ENCODE measurements at regions not wholly inside any gene's neighbourhood (a gene's known extent, or its start where the extent isn't known, plus 50 kb on each side); places are given as distances from the start of the nearest gene placed in this dataset.

DNA sequence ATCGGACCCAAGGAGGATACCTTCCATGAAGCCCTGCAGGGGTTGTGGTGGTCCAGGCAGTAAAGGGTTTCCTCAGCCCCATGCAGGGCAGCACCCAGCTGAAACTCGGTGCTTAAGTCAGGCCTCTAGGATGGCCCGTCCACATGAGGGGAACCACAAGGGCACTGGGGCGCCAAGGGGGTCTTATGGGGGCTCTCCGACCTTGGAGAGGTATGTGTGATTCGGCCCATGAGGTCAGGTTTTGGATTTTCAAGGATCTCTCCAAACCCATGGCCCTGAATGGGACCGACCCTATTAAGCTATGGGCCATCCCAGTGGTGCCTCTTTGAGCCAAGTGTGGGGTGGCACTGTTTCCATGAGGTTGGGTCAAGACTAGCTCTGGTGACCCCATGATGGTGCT is 233.3 kb downstream of the SNRPN start:
- peaks cover 0 to 12% of the 10 kb centered on the region in 2 donors for H3K9me3 ChIP-seq (ENCODE audit: control insufficient read depth in 2 of 2, low read length in 2 of 2)
- H3K27ac ChIP-seq (ENCODE audit: low read depth in 2 of 2, low read length in 2 of 2) = no peak overlapping the region
- H3K4me3 ChIP-seq (ENCODE audit: low read length in 2 of 2) = no peak overlapping the region
- no peaks in the 10 kb centered on the region for H3K4me1 ChIP-seq (ENCODE audit: control insufficient read depth in 2 of 2, insufficient read depth in 2 of 2, low read length in 2 of 2)
- no peak overlapping the region for H3K9ac ChIP-seq (ENCODE audit: low read depth in 1 of 2, low read length in 2 of 2)
- no peaks in the 10 kb centered on the region for H3K36me3 ChIP-seq (ENCODE audit: control insufficient read depth in 2 of 2, insufficient read depth in 2 of 2, low read length in 2 of 2)
- no peaks in the 10 kb centered on the region for H3K27me3 ChIP-seq (ENCODE audit: control insufficient read depth in 2 of 2, insufficient read depth in 2 of 2, low read length in 2 of 2)

- Histone ChIP-seq H3K27ac (ENCODE audit: low read depth in 2 of 2, low read length in 2 of 2) (no peak overlapping the region), H3K27me3 (ENCODE audit: control insufficient read depth in 2 of 2, insufficient read depth in 2 of 2, low read length in 2 of 2) (no peaks in the 10 kb centered on the region), H3K36me3 (ENCODE audit: control insufficient read depth in 2 of 2, insufficient read depth in 2 of 2, low read length in 2 of 2) (no peaks in the 10 kb centered on the region), H3K9me3 (ENCODE audit: control insufficient read depth in 2 of 2, low read length in 2 of 2) (peaks cover 0 to 12% of the 10 kb centered on the region in 2 donors), H3K4me1 (ENCODE audit: control insufficient read depth in 2 of 2, insufficient read depth in 2 of 2, low read length in 2 of 2) (no peaks in the 10 kb centered on the region), H3K4me3 (ENCODE audit: low read length in 2 of 2) (no peak overlapping the region), H3K9ac (ENCODE audit: low read depth in 1 of 2, low read length in 2 of 2) (no peak overlapping the region)
Measured at GRCh38 chr15:25188551-25189101, 233.8 kb downstream of the SNRPN start.

- no peak overlapping the region for H3K27ac ChIP-seq (ENCODE audit: low read depth in 2 of 2, low read length in 2 of 2)
- no peak overlapping the region for H3K9ac ChIP-seq (ENCODE audit: low read depth in 1 of 2, low read length in 2 of 2)
- H3K9me3 ChIP-seq (ENCODE audit: control insufficient read depth in 2 of 2, low read length in 2 of 2) = peaks cover 0 to 12% of the 10 kb centered on the region in 2 donors
- H3K27me3 ChIP-seq (ENCODE audit: control insufficient read depth in 2 of 2, insufficient read depth in 2 of 2, low read length in 2 of 2) = no peaks in the 10 kb centered on the region
- H3K4me1 ChIP-seq (ENCODE audit: control insufficient read depth in 2 of 2, insufficient read depth in 2 of 2, low read length in 2 of 2) = no peaks in the 10 kb centered on the region
- no peak overlapping the region for H3K4me3 ChIP-seq (ENCODE audit: low read length in 2 of 2)
- H3K36me3 ChIP-seq (ENCODE audit: control insufficient read depth in 2 of 2, insufficient read depth in 2 of 2, low read length in 2 of 2) = no peaks in the 10 kb centered on the region
Measured at GRCh38 chr15:25189551-25189950, 234.8 kb downstream of the SNRPN start.

- H3K27me3 ChIP-seq (ENCODE audit: control insufficient read depth in 2 of 2, insufficient read depth in 2 of 2, low read length in 2 of 2) = no peaks in the 10 kb centered on the region
- H3K9me3 ChIP-seq (ENCODE audit: control insufficient read depth in 2 of 2, low read length in 2 of 2) = peaks cover 0 to 10% of the 10 kb centered on the region in 2 donors
- H3K27ac ChIP-seq (ENCODE audit: low read depth in 2 of 2, low read length in 2 of 2) = no peak overlapping the region
- no peak overlapping the region for H3K9ac ChIP-seq (ENCODE audit: low read depth in 1 of 2, low read length in 2 of 2)
- H3K4me1 ChIP-seq (ENCODE audit: control insufficient read depth in 2 of 2, insufficient read depth in 2 of 2, low read length in 2 of 2) = no peaks in the 10 kb centered on the region
- H3K36me3 ChIP-seq (ENCODE audit: control insufficient read depth in 2 of 2, insufficient read depth in 2 of 2, low read length in 2 of 2) = no peaks in the 10 kb centered on the region
- H3K4me3 ChIP-seq (ENCODE audit: low read length in 2 of 2) = no peak overlapping the region
Measured at GRCh38 chr15:25192651-25193050, 237.9 kb downstream of the SNRPN start.

DNA sequence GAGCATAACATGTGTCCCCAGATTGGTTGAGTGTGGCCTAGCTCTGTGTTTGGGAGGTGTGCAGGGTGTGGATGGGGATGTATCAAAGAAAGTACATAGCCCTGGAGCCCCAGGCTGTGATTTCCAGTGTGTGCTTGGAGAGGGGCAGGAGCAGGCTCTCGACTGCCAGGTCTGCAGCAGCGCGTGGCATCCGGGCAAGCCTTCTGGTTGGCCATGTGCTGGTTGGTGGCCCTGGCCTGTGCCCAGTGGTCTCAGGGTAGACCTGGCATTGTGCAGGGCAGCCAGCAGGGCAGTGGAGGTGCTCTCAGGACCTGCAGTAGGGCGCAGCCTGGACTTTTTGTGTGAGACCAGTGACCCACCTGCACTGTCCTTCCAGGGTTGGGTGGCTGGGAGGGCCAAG is 231.5 kb downstream of the UBE3A start:
- Histone ChIP-seq H3K27me3 (ENCODE audit: control insufficient read depth in 2 of 2, insufficient read depth in 2 of 2, low read length in 2 of 2) (no peaks in the 10 kb centered on the region), H3K9me3 (ENCODE audit: control insufficient read depth in 2 of 2, low read length in 2 of 2) (peaks cover 8 to 11% of the 10 kb centered on the region in 2 donors), H3K27ac (ENCODE audit: low read depth in 2 of 2, low read length in 2 of 2) (no peak overlapping the region), H3K4me3 (ENCODE audit: low read length in 2 of 2) (no peak overlapping the region), H3K4me1 (ENCODE audit: control insufficient read depth in 2 of 2, insufficient read depth in 2 of 2, low read length in 2 of 2) (no peaks in the 10 kb centered on the region), H3K9ac (ENCODE audit: low read depth in 1 of 2, low read length in 2 of 2) (no peak overlapping the region), H3K36me3 (ENCODE audit: control insufficient read depth in 2 of 2, insufficient read depth in 2 of 2, low read length in 2 of 2) (no peaks in the 10 kb centered on the region)

DNA sequence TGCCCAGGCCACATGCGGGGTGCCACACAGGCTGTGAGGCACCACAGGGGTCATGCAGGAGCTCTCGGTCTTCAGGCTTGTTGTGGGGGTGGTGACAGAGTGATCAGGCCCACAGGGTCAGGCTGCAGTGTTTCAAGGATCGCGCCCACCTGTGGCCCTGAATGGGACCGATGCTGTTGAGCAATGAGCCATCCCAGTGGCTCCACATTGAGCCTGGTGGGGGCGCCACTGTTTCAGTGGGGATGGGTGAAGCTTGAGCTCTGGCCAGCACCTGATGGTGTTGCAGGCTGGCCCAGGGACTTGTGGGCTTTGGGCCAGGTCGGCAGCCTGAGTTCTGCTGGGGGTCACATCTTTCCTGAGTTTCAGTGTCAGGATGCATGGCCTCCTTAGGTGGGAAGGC is 230.1 kb downstream of the UBE3A start:
- Histone ChIP-seq H3K4me3 (ENCODE audit: low read length in 2 of 2) (no peak overlapping the region), H3K9me3 (ENCODE audit: control insufficient read depth in 2 of 2, low read length in 2 of 2) (peaks cover 8 to 12% of the 10 kb centered on the region in 2 donors), H3K9ac (ENCODE audit: low read depth in 1 of 2, low read length in 2 of 2) (no peak overlapping the region), H3K36me3 (ENCODE audit: control insufficient read depth in 2 of 2, insufficient read depth in 2 of 2, low read length in 2 of 2) (no peaks in the 10 kb centered on the region), H3K27ac (ENCODE audit: low read depth in 2 of 2, low read length in 2 of 2) (no peak overlapping the region), H3K4me1 (ENCODE audit: control insufficient read depth in 2 of 2, insufficient read depth in 2 of 2, low read length in 2 of 2) (no peaks in the 10 kb centered on the region), H3K27me3 (ENCODE audit: control insufficient read depth in 2 of 2, insufficient read depth in 2 of 2, low read length in 2 of 2) (no peaks in the 10 kb centered on the region)

DNA sequence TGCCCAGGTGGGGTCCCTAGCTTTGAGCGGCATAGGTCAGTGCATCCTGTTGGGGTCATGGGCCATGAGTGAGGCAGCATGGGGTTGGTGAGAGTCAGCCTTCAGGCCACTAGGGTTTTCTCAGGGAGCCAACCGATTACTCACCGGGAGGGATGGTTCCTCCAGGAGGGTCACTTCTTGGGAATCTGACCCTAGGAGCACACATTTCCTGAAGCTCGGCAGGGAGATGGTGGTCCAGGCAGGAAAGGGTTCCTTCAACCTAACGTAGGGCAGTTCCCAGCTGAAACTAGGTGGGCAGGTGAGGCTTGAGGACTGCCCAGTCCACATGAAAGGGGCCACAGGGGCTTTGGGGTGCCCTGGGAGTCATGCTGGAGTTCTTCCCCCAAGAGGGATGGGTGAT is 218.0 kb downstream of the UBE3A start:
- Histone ChIP-seq H3K9me3 (ENCODE audit: control insufficient read depth in 2 of 2, low read length in 2 of 2) (peaks cover 0 to 9% of the 10 kb centered on the region in 2 donors), H3K9ac (ENCODE audit: low read depth in 1 of 2, low read length in 2 of 2) (no peak overlapping the region)

DNA sequence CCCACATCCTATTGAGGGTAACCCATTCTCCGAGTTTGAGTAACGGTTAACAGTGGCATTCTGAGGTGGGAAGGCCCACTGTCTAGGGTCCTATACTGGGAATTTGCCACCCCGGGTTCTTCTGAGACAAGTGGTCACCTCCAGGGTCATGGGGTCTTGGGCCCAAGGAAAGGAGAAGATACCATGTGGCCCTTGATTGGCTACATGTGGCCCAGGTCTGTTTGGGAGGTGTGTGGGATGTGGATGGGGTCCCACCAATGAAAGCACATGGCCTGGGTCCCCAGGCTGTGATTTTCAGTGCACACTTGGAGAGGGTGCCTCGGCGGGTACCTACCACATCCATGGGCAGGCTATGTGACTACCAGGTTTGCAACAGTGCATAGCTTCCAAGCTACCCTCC is 214.4 kb downstream of the UBE3A start:
- H3K9ac ChIP-seq (ENCODE audit: low read depth in 1 of 2, low read length in 2 of 2) = no peak overlapping the region
- no peaks in the 10 kb centered on the region for H3K27me3 ChIP-seq (ENCODE audit: control insufficient read depth in 2 of 2, insufficient read depth in 2 of 2, low read length in 2 of 2)
- H3K9me3 ChIP-seq (ENCODE audit: control insufficient read depth in 2 of 2, low read length in 2 of 2) = peaks cover 4 to 12% of the 10 kb centered on the region in 2 donors
- no peaks in the 10 kb centered on the region for H3K36me3 ChIP-seq (ENCODE audit: control insufficient read depth in 2 of 2, insufficient read depth in 2 of 2, low read length in 2 of 2)
- H3K4me3 ChIP-seq (ENCODE audit: low read length in 2 of 2) = no peak overlapping the region
- no peak overlapping the region for H3K27ac ChIP-seq (ENCODE audit: low read depth in 2 of 2, low read length in 2 of 2)
- H3K4me1 ChIP-seq (ENCODE audit: control insufficient read depth in 2 of 2, insufficient read depth in 2 of 2, low read length in 2 of 2) = no peaks in the 10 kb centered on the region

More for the DNA sequence above, 218.0 kb downstream of the UBE3A start:
- Histone ChIP-seq H3K36me3 (ENCODE audit: control insufficient read depth in 2 of 2, insufficient read depth in 2 of 2, low read length in 2 of 2) (no peaks in the 10 kb centered on the region), H3K4me3 (ENCODE audit: low read length in 2 of 2) (no peak overlapping the region), H3K4me1 (ENCODE audit: control insufficient read depth in 2 of 2, insufficient read depth in 2 of 2, low read length in 2 of 2) (no peaks in the 10 kb centered on the region), H3K27me3 (ENCODE audit: control insufficient read depth in 2 of 2, insufficient read depth in 2 of 2, low read length in 2 of 2) (no peaks in the 10 kb centered on the region), H3K27ac (ENCODE audit: low read depth in 2 of 2, low read length in 2 of 2) (no peak overlapping the region)

DNA sequence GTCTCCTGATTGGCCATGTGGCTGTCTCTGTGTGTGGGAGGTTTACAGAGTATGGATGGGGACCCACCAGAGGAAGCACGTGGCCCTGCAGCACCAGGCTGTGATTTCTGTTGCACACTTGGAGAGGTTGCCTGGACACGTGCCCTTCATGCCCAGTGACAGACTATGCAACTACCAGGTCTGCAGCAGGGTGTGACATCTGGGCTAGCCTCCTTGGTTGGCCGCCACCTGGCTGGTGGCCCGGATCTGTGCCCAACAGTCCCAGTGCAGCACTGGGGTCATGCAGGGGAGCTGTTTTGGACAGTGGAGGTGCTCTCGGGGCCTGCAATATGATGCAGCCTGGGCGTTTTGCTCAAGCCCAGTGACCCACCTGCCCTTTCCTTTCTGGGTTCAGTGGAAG is 212.5 kb downstream of the UBE3A start:
- H3K27ac ChIP-seq (ENCODE audit: low read depth in 2 of 2, low read length in 2 of 2) = no peak overlapping the region
- H3K9me3 ChIP-seq (ENCODE audit: control insufficient read depth in 2 of 2, low read length in 2 of 2) = peaks cover 4 to 9% of the 10 kb centered on the region in 2 donors
- H3K4me1 ChIP-seq (ENCODE audit: control insufficient read depth in 2 of 2, insufficient read depth in 2 of 2, low read length in 2 of 2) = no peaks in the 10 kb centered on the region
- no peaks in the 10 kb centered on the region for H3K27me3 ChIP-seq (ENCODE audit: control insufficient read depth in 2 of 2, insufficient read depth in 2 of 2, low read length in 2 of 2)
- H3K36me3 ChIP-seq (ENCODE audit: control insufficient read depth in 2 of 2, insufficient read depth in 2 of 2, low read length in 2 of 2) = no peaks in the 10 kb centered on the region
- no peak overlapping the region for H3K9ac ChIP-seq (ENCODE audit: low read depth in 1 of 2, low read length in 2 of 2)
- H3K4me3 ChIP-seq (ENCODE audit: low read length in 2 of 2) = no peak overlapping the region

DNA sequence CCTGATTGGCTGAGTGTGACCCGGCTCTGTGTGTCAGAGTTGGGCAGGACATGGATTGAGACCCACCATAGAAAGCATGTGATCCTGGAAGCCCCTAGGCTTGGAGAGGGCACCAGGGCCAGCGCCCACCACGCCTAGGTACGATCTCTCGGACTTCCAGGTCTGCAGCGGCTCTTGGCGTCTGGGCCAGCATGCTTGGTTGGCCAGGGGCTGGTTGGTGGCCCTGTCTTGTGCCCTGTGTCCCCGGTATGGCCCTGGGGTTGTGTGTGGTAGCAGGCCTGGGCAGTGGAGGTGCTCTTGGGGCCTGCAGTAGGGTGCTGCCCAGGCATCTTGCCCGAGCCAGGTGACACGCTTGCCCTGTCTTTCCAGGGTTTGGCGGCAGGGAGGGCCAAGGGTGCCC is 210.6 kb downstream of the UBE3A start:
- Histone ChIP-seq H3K4me1 (ENCODE audit: control insufficient read depth in 2 of 2, insufficient read depth in 2 of 2, low read length in 2 of 2) (no peaks in the 10 kb centered on the region), H3K27me3 (ENCODE audit: control insufficient read depth in 2 of 2, insufficient read depth in 2 of 2, low read length in 2 of 2) (no peaks in the 10 kb centered on the region), H3K27ac (ENCODE audit: low read depth in 2 of 2, low read length in 2 of 2) (no peak overlapping the region), H3K9me3 (ENCODE audit: control insufficient read depth in 2 of 2, low read length in 2 of 2) (peaks cover 4 to 12% of the 10 kb centered on the region in 2 donors), H3K9ac (ENCODE audit: low read depth in 1 of 2, low read length in 2 of 2) (no peak overlapping the region), H3K36me3 (ENCODE audit: control insufficient read depth in 2 of 2, insufficient read depth in 2 of 2, low read length in 2 of 2) (no peaks in the 10 kb centered on the region), H3K4me3 (ENCODE audit: low read length in 2 of 2) (no peak overlapping the region)

DNA sequence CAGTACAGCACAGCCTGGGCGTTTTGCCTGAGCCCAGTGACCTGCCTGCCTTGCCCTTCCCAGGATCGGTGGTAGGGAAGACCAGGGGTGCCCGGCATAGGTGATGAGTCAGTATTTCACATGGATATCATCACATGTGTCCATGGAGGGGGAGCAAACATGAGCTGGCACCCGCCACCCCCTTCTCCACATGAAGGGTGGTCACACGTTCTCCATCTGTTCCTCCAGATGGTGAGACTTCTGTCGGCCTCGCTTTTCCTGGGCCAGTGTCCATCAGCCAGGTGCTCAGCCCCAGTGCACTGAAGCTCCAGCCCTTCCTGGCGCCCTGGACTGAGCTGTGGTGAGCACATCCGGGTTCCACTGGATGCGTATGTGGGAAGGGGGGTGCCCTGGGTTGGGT is 208.4 kb downstream of the UBE3A start:
- Histone ChIP-seq H3K4me3 (ENCODE audit: low read length in 2 of 2) (no peak overlapping the region), H3K9me3 (ENCODE audit: control insufficient read depth in 2 of 2, low read length in 2 of 2) (peaks cover 4 to 12% of the 10 kb centered on the region in 2 donors), H3K27me3 (ENCODE audit: control insufficient read depth in 2 of 2, insufficient read depth in 2 of 2, low read length in 2 of 2) (no peaks in the 10 kb centered on the region), H3K9ac (ENCODE audit: low read depth in 1 of 2, low read length in 2 of 2) (no peak overlapping the region), H3K4me1 (ENCODE audit: control insufficient read depth in 2 of 2, insufficient read depth in 2 of 2, low read length in 2 of 2) (no peaks in the 10 kb centered on the region), H3K36me3 (ENCODE audit: control insufficient read depth in 2 of 2, insufficient read depth in 2 of 2, low read length in 2 of 2) (no peaks in the 10 kb centered on the region), H3K27ac (ENCODE audit: low read depth in 2 of 2, low read length in 2 of 2) (no peak overlapping the region)
